HUES6 (cell line): ENCODE measurements at regions not wholly inside any gene's neighbourhood (a gene's known extent, or its start where the extent isn't known, plus 50 kb on each side); places are given as distances from the start of the nearest gene placed in this dataset.
"Not testable (repeated sequence)": the region's sequence is repeated elsewhere in the genome, so short reads cannot be mapped to it uniquely, and the experiment has no call there.

Experiments
- H3K27ac ChIP-seq: 2 replicates; pipeline ENCODE4 v1.7.0; 2013; ENCODE audit warnings: low read depth, mild to moderate bottlenecking, low read length, inconsistent platforms
- H3K27me3 ChIP-seq: 2 replicates; pipeline ENCODE4 v1.6.1; 2013; ENCODE audit warnings: low read length; ENCODE audit not compliant: control insufficient read depth, insufficient read depth
- H3K36me3 ChIP-seq: 2 replicates; pipeline ENCODE4 v1.6.1; 2013; ENCODE audit warnings: low read length; ENCODE audit not compliant: control insufficient read depth, insufficient read depth
- H3K4me1 ChIP-seq: 2 replicates; pipeline ENCODE4 v1.6.1; 2013; ENCODE audit warnings: low read length; ENCODE audit not compliant: control insufficient read depth, insufficient read depth
- H3K4me3 ChIP-seq: 2 replicates; pipeline ENCODE4 v1.5.1; 2013; ENCODE audit warnings: low read depth, low read length
- H3K9ac ChIP-seq: one replicate; pipeline ENCODE4 v1.6.1; 2013; ENCODE audit warnings: mild to moderate bottlenecking, low read length
- H3K9me3 ChIP-seq: 2 replicates; pipeline ENCODE4 v1.6.1; 2013; ENCODE audit warnings: low read depth, low read length; ENCODE audit not compliant: control insufficient read depth, insufficient read depth

DNA sequence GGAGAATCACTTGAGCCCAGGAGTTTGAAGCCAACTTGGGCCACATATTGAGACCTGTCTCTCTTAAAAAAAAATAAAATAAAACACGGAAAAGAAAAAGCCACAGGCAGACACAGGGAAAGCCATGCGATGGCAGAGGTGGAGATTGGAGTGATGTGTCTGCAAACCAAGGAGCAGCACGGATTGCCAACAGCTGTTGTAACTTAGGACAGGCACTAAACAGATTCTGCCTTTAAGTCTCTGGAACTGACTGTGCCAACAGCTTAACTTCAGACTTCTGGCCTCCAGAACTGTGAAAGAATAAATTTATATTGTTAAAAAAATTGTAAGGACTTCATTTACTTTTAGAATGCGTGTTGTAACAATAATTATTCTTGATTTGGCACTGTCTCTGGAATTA, 318.5 kb upstream of the CHD1 start:
- Histone ChIP-seq H3K9ac (no peak overlapping the region), H3K4me3 (no peak overlapping the region), H3K9me3 (no peaks in the 10 kb centered on the region), H3K27me3 (no peaks in the 10 kb centered on the region), H3K4me1 (no peaks in the 10 kb centered on the region), H3K36me3 (no peaks in the 10 kb centered on the region), H3K27ac (no peak overlapping the region)

DNA sequence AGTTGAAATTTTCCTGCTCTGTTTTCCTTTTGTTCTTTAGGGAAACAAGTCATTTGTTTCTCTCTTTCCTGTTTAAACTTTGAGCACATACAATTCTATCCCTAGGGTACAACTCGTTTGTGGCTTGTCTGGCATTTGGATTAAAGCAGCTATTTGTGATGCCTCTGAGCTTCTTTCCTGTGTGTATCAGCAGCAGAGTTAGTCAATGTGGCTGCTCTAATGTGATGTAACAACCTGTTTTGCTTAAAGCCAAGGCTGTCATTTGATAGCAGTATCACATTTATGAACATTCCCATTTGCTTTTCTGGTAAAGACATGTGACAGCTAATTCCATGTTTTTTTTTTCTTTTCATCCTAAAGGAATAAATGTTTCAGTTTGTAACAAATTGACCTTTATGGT, 314.3 kb upstream of the CHD1 start:
- Histone ChIP-seq H3K36me3 (no peaks in the 10 kb centered on the region), H3K4me1 (no peaks in the 10 kb centered on the region), H3K27ac (no peak overlapping the region), H3K27me3 (no peaks in the 10 kb centered on the region), H3K9ac (no peak overlapping the region), H3K9me3 (no peaks in the 10 kb centered on the region), H3K4me3 (no peak overlapping the region)

DNA sequence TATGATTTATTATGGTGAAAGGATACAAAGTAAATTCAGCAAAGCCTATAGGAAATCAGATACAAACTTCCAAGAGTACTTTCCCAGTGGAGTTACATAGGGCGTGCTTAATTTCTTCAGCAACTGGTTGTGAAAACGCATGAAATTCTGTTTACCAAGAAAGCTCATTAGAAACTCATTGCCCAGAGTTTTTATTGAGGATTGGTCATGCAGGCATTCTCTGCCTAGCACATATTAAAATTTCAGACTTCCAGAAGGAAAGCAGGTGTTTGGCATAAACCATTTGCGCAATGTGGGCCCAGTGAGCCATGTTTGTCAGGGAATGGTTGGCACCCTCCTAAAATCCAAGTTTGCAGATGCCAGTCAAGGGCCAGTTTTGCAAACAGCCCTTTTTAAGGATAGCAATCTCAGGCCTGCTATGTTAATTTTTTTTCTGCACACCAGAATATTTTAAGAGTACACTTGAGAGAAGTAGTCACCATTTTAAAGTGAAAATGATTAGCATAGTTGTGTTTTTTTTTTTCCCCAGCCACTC, 311.1 kb upstream of the CHD1 start:
- Histone ChIP-seq H3K4me1 (no peaks in the 10 kb centered on the region), H3K27me3 (no peaks in the 10 kb centered on the region), H3K9me3 (no peaks in the 10 kb centered on the region), H3K27ac (no peak overlapping the region), H3K4me3 (no peak overlapping the region), H3K9ac (no peak overlapping the region), H3K36me3 (no peaks in the 10 kb centered on the region)

DNA sequence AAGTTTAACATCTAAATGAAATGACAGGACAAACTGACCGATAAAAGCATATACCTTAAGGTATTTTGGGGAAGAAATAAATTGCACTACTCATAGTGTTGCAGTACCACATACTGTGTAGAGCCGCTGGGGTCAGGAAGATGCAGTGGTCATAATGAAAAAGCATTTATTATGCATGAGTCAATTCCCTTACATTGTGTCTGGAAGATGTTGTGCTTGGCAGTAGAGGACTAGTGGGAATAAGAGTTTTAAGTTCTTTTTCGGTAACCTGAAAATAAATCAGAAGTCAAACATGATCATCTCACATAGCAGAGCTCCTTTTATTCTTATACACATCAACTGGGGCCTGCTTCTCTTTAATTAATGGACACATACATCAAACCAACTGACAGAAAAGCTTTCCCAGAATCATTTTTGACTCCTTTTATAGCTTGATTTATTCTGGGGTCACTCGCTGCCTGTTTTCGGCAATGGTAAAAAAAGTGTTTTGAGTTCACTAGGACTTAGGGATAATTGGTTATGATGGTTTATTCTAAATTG, 262.5 kb upstream of the CHD1 start:
- Histone ChIP-seq H3K9ac (no peak overlapping the region), H3K27me3 (no peaks in the 10 kb centered on the region), H3K27ac (no peak overlapping the region), H3K4me1 (no peaks in the 10 kb centered on the region), H3K36me3 (no peaks in the 10 kb centered on the region), H3K4me3 (no peak overlapping the region), H3K9me3 (no peaks in the 10 kb centered on the region)

DNA sequence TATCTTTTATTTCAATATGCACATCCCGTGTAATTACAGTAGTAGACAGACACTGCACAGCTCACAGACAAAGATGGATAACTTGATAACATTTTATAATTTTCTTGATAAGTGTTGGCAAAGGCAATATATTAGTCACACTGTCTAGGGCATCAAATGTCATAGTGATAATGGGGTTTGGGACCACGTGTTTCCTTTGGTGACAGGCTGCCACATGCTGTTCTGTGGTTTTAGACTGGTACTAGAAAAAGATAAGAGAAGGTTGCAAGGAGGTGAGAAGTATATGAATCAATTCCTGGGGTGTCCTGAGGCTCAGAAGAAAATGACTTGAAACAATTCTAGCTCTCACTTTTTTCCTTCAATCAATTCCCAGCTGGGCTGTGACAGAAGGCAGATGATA, 258.8 kb upstream of the CHD1 start:
- H3K36me3 ChIP-seq: no peaks in the 10 kb centered on the region
- no peaks in the 10 kb centered on the region for H3K4me1 ChIP-seq
- H3K9me3 ChIP-seq: no peaks in the 10 kb centered on the region

DNA sequence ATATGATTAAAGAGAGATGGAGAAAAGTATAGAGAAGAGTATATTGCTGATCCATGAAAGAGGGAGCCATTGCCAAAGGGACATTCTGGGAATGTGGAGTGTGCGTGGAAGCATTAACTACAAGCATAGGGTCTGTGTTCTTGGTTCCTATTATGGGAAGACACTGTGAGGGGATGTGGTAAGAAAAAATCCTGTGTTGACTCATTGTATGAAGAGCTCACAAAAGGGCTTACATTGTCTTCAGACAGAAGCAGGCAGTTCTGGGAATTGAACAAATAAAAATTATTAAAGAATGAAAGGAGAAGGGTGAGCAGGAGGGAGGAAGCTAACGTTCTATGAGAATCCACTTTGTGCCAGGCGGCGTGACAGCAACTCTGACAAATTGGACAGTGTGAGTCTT, 250.4 kb upstream of the CHD1 start:
- Histone ChIP-seq H3K4me3 (no peak overlapping the region), H3K27ac (no peak overlapping the region), H3K4me1 (no peaks in the 10 kb centered on the region), H3K9ac (no peak overlapping the region), H3K9me3 (no peaks in the 10 kb centered on the region), H3K27me3 (no peaks in the 10 kb centered on the region), H3K36me3 (no peaks in the 10 kb centered on the region)

More for the DNA sequence above, 258.8 kb upstream of the CHD1 start:
- H3K27ac ChIP-seq: no peak overlapping the region
- no peaks in the 10 kb centered on the region for H3K27me3 ChIP-seq
- H3K9ac ChIP-seq: no peak overlapping the region
- no peak overlapping the region for H3K4me3 ChIP-seq

DNA sequence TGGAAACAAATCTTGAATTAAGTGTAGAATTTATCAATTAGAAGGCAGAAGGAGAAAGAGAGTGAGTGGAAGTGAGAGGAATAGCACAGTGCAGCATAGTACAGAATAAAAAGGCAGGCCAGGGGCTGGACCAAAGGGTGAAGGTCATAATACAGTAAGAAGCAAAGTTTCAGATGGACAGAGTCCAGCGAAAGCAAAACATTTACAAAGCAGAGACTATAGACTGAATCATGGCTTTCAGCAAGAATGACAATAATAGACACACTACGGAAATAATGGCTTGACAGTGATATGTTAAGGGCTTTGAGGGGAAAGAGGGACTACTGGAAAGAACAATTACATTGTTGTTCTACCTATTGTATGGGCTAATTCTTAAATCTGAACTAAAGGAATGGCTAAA, 249.0 kb upstream of the CHD1 start:
- H3K9ac ChIP-seq: no peak overlapping the region
- no peak overlapping the region for H3K4me3 ChIP-seq
- no peaks in the 10 kb centered on the region for H3K4me1 ChIP-seq
- H3K27me3 ChIP-seq: no peaks in the 10 kb centered on the region
- H3K27ac ChIP-seq: no peak overlapping the region
- H3K9me3 ChIP-seq: no peaks in the 10 kb centered on the region
- H3K36me3 ChIP-seq: no peaks in the 10 kb centered on the region

DNA sequence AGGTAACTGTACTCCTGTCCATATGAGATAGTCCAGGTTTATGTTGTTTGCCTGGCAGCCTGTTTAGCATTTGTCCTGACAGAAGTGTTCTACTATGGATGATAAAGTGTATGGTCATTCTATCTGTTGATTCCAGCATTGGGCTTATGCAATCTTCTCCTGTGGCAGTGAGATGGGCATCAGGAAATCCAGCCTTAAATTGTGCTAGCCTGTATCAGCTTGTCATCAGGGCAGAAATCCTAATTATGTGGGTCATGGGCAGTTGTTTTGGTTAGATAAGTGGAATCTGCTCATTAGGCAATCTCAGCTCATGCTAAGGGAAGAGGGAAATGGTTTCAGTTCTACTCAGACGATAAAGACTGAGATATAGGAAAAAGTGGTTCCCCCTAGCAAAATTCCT, 247.4 kb upstream of the CHD1 start:
- Histone ChIP-seq H3K4me3 (no peak overlapping the region), H3K27ac (no peak overlapping the region), H3K9me3 (no peaks in the 10 kb centered on the region), H3K4me1 (no peaks in the 10 kb centered on the region), H3K27me3 (no peaks in the 10 kb centered on the region), H3K36me3 (no peaks in the 10 kb centered on the region), H3K9ac (no peak overlapping the region)

DNA sequence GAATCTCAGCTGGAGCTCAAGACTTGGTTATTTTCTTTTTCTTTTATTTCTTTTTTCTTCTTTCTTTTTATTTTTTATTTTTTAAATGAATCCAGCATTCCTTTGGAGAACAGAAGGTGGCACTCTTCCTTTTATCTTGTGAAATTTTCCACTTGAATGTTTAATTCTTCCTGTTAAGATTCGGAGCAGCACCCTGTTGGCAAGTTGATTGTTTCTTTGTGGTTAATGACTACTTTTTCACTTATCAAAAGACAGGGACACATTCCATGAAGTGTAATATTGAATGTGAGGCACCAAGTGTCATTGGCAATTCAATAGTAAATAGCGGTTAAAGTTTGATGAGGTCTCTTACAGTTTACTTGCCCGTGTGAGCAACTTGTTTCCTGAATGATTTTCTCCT, 240.5 kb upstream of the CHD1 start:
- Histone ChIP-seq H3K9ac (no peak overlapping the region), H3K4me3 (no peak overlapping the region), H3K4me1 (peaks cover 9% of the 10 kb centered on the region; the same call in 1 of the 2 replicates), H3K27me3 (no peaks in the 10 kb centered on the region), H3K36me3 (no peaks in the 10 kb centered on the region), H3K9me3 (no peaks in the 10 kb centered on the region; the same call in 1 of the 2 replicates), H3K27ac (no peak overlapping the region)

DNA sequence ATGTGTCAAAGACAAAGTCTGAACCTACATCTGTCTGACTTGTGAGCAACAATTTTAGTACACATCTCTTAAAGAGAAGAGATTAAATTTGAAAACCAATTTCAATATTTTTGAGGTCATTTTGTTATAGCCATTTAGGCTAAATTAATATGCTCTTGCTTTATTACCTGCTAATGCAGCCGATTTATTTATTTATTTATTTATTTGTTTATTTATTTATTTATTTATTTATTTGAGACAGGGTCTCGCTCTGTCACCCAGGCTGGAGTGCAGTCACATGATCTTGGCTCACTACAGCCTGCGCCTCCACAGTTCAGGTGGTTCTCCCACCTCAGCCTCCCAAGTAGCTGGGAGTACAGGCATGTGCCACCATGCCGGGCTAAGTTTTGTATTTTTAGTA, 232.7 kb upstream of the CHD1 start:
- not testable (repeated sequence) for H3K4me1 ChIP-seq, H3K9me3 ChIP-seq

DNA sequence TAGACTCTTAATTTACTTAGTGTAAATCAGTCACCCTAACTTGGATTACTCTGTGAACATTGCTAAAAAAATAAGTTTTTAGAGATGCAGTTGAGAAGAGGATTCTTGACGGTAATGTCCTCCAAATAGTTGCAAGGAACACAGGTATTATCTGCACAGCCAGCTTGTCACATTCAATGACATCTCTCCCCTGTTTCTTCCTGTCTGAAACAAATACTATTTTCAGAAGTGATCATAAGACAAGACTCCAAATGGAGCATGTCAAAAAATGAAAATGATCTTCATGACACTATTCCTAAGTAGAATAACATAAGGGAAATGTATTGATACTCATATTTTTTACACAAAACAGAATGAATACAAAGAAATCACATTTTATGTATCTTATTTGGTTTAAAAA, 227.9 kb upstream of the CHD1 start:
- Histone ChIP-seq H3K27ac (no peak overlapping the region), H3K36me3 (no peaks in the 10 kb centered on the region), H3K4me3 (no peak overlapping the region), H3K27me3 (no peaks in the 10 kb centered on the region), H3K9ac (no peak overlapping the region), H3K4me1 (no peaks in the 10 kb centered on the region), H3K9me3 (no peaks in the 10 kb centered on the region)

More for the DNA sequence above, 232.7 kb upstream of the CHD1 start:
- H3K36me3 ChIP-seq, H3K27me3 ChIP-seq, H3K9ac ChIP-seq, H3K27ac ChIP-seq, H3K4me3 ChIP-seq: not testable (repeated sequence)
